Karpas-422 (cell line): ENCODE measurements at regions not wholly inside any gene's neighbourhood (a gene's known extent, or its start where the extent isn't known, plus 50 kb on each side); places are given as distances from the start of the nearest gene placed in this dataset.

ENCODE experiments used
- DNase-seq: peaks from one replicate; pipeline ENCODE4 v3.0.0-alpha.2; 2015
- H2AFZ ChIP-seq: fragments of 200-600 bp; sonication (generic); 2 replicates; pipeline ENCODE4 v1.6.1; 2014; ENCODE audit warnings: antibody characterized with exemption, low read length, mixed read lengths
- H3K27ac ChIP-seq: fragments of 200-600 bp; sonication (generic); 2 replicates; pipeline ENCODE4 v1.5.1; 2014; ENCODE audit warnings: mild to moderate bottlenecking, low read length, moderate library complexity
- H3K27me3 ChIP-seq: fragments of 200-600 bp; sonication (generic); 2 replicates; pipeline ENCODE4 v1.6.1; 2014; ENCODE audit warnings: low read length, mixed read lengths
- H3K36me3 ChIP-seq: fragments of 200-600 bp; sonication (generic); 2 replicates; pipeline ENCODE4 v1.6.1; 2014; ENCODE audit warnings: low read length, mixed read lengths; ENCODE audit not compliant: insufficient read depth
- H3K4me1 ChIP-seq: fragments of 200-600 bp; sonication (generic); 2 replicates; pipeline ENCODE4 v1.6.1; 2014; ENCODE audit warnings: mild to moderate bottlenecking, low read length, mixed read lengths
- H3K4me2 ChIP-seq: fragments of 200-600 bp; sonication (generic); 2 replicates; pipeline ENCODE4 v1.6.1; 2014; ENCODE audit warnings: low read length, low read depth, mild to moderate bottlenecking; ENCODE audit not compliant: poor library complexity, severe bottlenecking
- H3K4me3 ChIP-seq: fragments of 200-600 bp; sonication (generic); 2 replicates; pipeline ENCODE4 v1.5.1; 2014; ENCODE audit warnings: mild to moderate bottlenecking, antibody characterized with exemption, low read length, mixed read lengths
- H3K79me2 ChIP-seq: fragments of 200-600 bp; sonication (generic); 2 replicates; pipeline ENCODE4 v1.6.1; 2014; ENCODE audit warnings: mild to moderate bottlenecking, low read length, mixed read lengths
- H3K9ac ChIP-seq: fragments of 200-600 bp; sonication (generic); 2 replicates; pipeline ENCODE4 v1.6.0; 2014; ENCODE audit warnings: low read length
- H3K9me2 ChIP-seq: fragments of 200-600 bp; sonication (generic), shearing (Covaris generic); replicated peaks from 2 replicates; pipeline ENCODE4 v1.6.0; 2014; ENCODE audit warnings: mild to moderate bottlenecking, low read length, moderate library complexity; ENCODE audit not compliant: insufficient read depth
- H3K9me3 ChIP-seq: fragments of 300-700, 200-600 bp; sonication (generic); 2 replicates; pipeline ENCODE4 v1.6.1; 2014; ENCODE audit warnings: low read length, mixed read lengths
- H4K20me1 ChIP-seq: fragments of 200-600 bp; sonication (generic); 2 replicates; pipeline ENCODE4 v1.6.1; 2014; ENCODE audit warnings: mild to moderate bottlenecking, antibody characterized with exemption, low read length, low read depth; ENCODE audit not compliant: insufficient read depth

DNA sequence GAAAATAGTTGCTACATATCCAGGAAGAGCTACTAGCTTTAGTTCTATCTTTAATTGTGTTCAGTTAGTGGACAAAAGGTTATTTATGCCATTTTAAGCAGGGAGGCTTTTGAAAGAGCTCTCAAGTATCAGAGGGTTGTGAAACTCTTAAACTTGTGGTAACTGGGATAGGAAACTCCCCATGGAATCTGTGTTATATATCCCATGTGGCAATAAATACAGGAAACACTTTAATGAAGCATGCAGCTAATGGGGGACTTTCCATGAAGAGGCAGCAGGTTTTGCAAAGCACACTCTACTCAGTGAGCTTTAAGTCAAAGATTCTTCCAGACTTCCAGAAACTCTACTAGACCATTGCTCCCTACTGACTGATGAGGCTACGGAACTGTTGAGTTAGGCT, 805.0 kb upstream of the C9orf72 start:
- no peak overlapping the region for H3K4me2 ChIP-seq
- no peak overlapping the region for H2AFZ ChIP-seq
- H3K4me1 ChIP-seq: no peaks in the 10 kb centered on the region
- H3K4me3 ChIP-seq: no peak overlapping the region
- peaks cover 11% of the 10 kb centered on the region for H3K9me3 ChIP-seq
- no peaks in the 10 kb centered on the region for H3K36me3 ChIP-seq
- no peaks in the 10 kb centered on the region for H3K27me3 ChIP-seq
- no peak for DNase-seq
- no peak overlapping the region for H3K27ac ChIP-seq
- H3K9me2 ChIP-seq: no peaks in the 10 kb centered on the region
- no peaks in the 10 kb centered on the region for H3K79me2 ChIP-seq
- no peaks in the 10 kb centered on the region for H4K20me1 ChIP-seq
- no peak overlapping the region for H3K9ac ChIP-seq

GRCh38 chr9:28379082-28379481, 805.8 kb upstream of the C9orf72 start:
- no peak overlapping the region for H3K4me2 ChIP-seq
- H3K36me3 ChIP-seq: no peaks in the 10 kb centered on the region
- H4K20me1 ChIP-seq: no peaks in the 10 kb centered on the region
- no peak overlapping the region for H3K27ac ChIP-seq
- H3K27me3 ChIP-seq: no peaks in the 10 kb centered on the region
- DNase-seq: no peak
- H3K4me1 ChIP-seq: no peaks in the 10 kb centered on the region
- peaks cover 11% of the 10 kb centered on the region for H3K9me3 ChIP-seq
- no peak overlapping the region for H3K9ac ChIP-seq
- H3K9me2 ChIP-seq: no peaks in the 10 kb centered on the region
- no peak overlapping the region for H2AFZ ChIP-seq
- H3K4me3 ChIP-seq: no peak overlapping the region
- no peaks in the 10 kb centered on the region for H3K79me2 ChIP-seq

GRCh38 chr9:28389411-28389810, 816.1 kb upstream of the C9orf72 start:
- Histone ChIP-seq H3K9me3 (peaks cover 19% of the 10 kb centered on the region), H3K9ac (no peak overlapping the region), H3K4me3 (no peak overlapping the region), H4K20me1 (no peaks in the 10 kb centered on the region), H3K79me2 (no peaks in the 10 kb centered on the region), H3K4me2 (no peak overlapping the region), H3K4me1 (no peaks in the 10 kb centered on the region), H3K9me2 (no peaks in the 10 kb centered on the region), H3K36me3 (no peaks in the 10 kb centered on the region), H3K27ac (no peak overlapping the region), H2AFZ (no peak overlapping the region), H3K27me3 (no peaks in the 10 kb centered on the region)
- no peak for DNase-seq

DNA sequence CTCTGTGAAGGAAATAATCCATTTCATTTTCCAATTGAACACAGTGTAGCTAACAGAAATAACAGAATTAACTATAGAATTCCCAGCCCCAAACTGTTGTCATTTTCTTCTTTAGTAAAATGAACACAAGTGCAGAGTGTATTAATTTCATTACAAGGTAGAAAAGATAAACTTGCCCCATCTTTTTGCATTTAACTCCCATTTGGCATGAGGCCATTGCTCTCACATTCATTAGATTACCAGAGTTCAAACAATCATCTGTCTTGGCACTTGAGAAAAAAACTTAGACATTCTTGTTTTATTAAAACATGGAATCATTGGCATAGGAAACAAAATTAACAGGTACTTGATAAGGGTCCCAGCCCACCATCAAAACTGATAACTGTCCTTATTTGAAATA, 821.5 kb upstream of the C9orf72 start:
- H3K9me3 ChIP-seq: peaks cover 21% of the 10 kb centered on the region
- no peak overlapping the region for H3K9ac ChIP-seq
- no peaks in the 10 kb centered on the region for H4K20me1 ChIP-seq
- H3K27ac ChIP-seq: no peak overlapping the region
- H3K4me3 ChIP-seq: no peak overlapping the region
- no peaks in the 10 kb centered on the region for H3K4me1 ChIP-seq
- no peak overlapping the region for H3K4me2 ChIP-seq
- no peaks in the 10 kb centered on the region for H3K9me2 ChIP-seq
- no peak overlapping the region for H2AFZ ChIP-seq
- H3K79me2 ChIP-seq: no peaks in the 10 kb centered on the region
- DNase-seq: no peak
- no peaks in the 10 kb centered on the region for H3K27me3 ChIP-seq
- no peaks in the 10 kb centered on the region for H3K36me3 ChIP-seq

- H2AFZ ChIP-seq: no peak overlapping the region
- no peak for DNase-seq
These were observed 822.8 kb upstream of the C9orf72 start for GRCh38 chr9:28396058-28396457.

GRCh38 chr9:28407351-28407750, 834.1 kb upstream of the C9orf72 start:
- H3K27ac ChIP-seq: no peak overlapping the region
- no peaks in the 10 kb centered on the region for H4K20me1 ChIP-seq
- no peak overlapping the region for H3K4me2 ChIP-seq
- H3K27me3 ChIP-seq: no peaks in the 10 kb centered on the region
- H3K9me2 ChIP-seq: no peaks in the 10 kb centered on the region
- H3K79me2 ChIP-seq: no peaks in the 10 kb centered on the region
- no peaks in the 10 kb centered on the region for H3K4me1 ChIP-seq
- H3K4me3 ChIP-seq: no peak overlapping the region
- H2AFZ ChIP-seq: no peak overlapping the region
- no peaks in the 10 kb centered on the region for H3K36me3 ChIP-seq
- H3K9ac ChIP-seq: no peak overlapping the region
- peaks cover 3% of the 10 kb centered on the region for H3K9me3 ChIP-seq
- no peak for DNase-seq

More at GRCh38 chr9:28396058-28396457, 822.8 kb upstream of the C9orf72 start:
- H3K4me1 ChIP-seq: no peaks in the 10 kb centered on the region
- H3K27me3 ChIP-seq: no peaks in the 10 kb centered on the region
- no peak overlapping the region for H3K27ac ChIP-seq
- H3K4me2 ChIP-seq: no peak overlapping the region
- no peaks in the 10 kb centered on the region for H3K79me2 ChIP-seq
- no peaks in the 10 kb centered on the region for H4K20me1 ChIP-seq
- H3K36me3 ChIP-seq: no peaks in the 10 kb centered on the region
- no peaks in the 10 kb centered on the region for H3K9me2 ChIP-seq
- peaks cover 16% of the 10 kb centered on the region for H3K9me3 ChIP-seq
- no peak overlapping the region for H3K4me3 ChIP-seq
- no peak overlapping the region for H3K9ac ChIP-seq

GRCh38 chr9:28409919-28410318, 836.6 kb upstream of the C9orf72 start:
- H3K27ac ChIP-seq: no peak overlapping the region
- no peaks in the 10 kb centered on the region for H3K4me1 ChIP-seq
- peaks cover 7% of the 10 kb centered on the region for H3K9me3 ChIP-seq
- no peaks in the 10 kb centered on the region for H3K36me3 ChIP-seq
- no peaks in the 10 kb centered on the region for H3K27me3 ChIP-seq
- no peak for DNase-seq
- H3K4me3 ChIP-seq: no peak overlapping the region
- no peak overlapping the region for H3K4me2 ChIP-seq
- H3K9me2 ChIP-seq: no peaks in the 10 kb centered on the region
- H4K20me1 ChIP-seq: no peaks in the 10 kb centered on the region
- no peaks in the 10 kb centered on the region for H3K79me2 ChIP-seq
- H2AFZ ChIP-seq: no peak overlapping the region
- no peak overlapping the region for H3K9ac ChIP-seq

- H3K4me1 ChIP-seq: no peaks in the 10 kb centered on the region
- H2AFZ ChIP-seq: no peak overlapping the region
- no peak overlapping the region for H3K4me2 ChIP-seq
- H3K9me3 ChIP-seq: peaks cover 10% of the 10 kb centered on the region
- H3K36me3 ChIP-seq: no peaks in the 10 kb centered on the region
- DNase-seq: no peak
- no peaks in the 10 kb centered on the region for H3K9me2 ChIP-seq
- no peaks in the 10 kb centered on the region for H3K27me3 ChIP-seq
- no peak overlapping the region for H3K27ac ChIP-seq
- H3K4me3 ChIP-seq: no peak overlapping the region
- H4K20me1 ChIP-seq: no peaks in the 10 kb centered on the region
- no peaks in the 10 kb centered on the region for H3K79me2 ChIP-seq
- no peak overlapping the region for H3K9ac ChIP-seq
These were observed 837.1 kb upstream of the C9orf72 start for GRCh38 chr9:28410411-28410810.

GRCh38 chr9:28413471-28413870, 840.2 kb upstream of the C9orf72 start:
- DNase-seq: no peak
- H3K36me3 ChIP-seq: no peaks in the 10 kb centered on the region
- peaks cover 12% of the 10 kb centered on the region for H3K9me3 ChIP-seq
- H3K27me3 ChIP-seq: no peaks in the 10 kb centered on the region
- no peak overlapping the region for H3K4me3 ChIP-seq
- H3K4me2 ChIP-seq: no peak overlapping the region
- no peak overlapping the region for H3K27ac ChIP-seq
- H3K4me1 ChIP-seq: no peaks in the 10 kb centered on the region
- H3K79me2 ChIP-seq: no peaks in the 10 kb centered on the region
- no peak overlapping the region for H3K9ac ChIP-seq
- no peaks in the 10 kb centered on the region for H4K20me1 ChIP-seq
- no peak overlapping the region for H2AFZ ChIP-seq
- H3K9me2 ChIP-seq: no peaks in the 10 kb centered on the region
